HUES64 (cell line): ENCODE measurements at regions not wholly inside any gene's neighbourhood (a gene's known extent, or its start where the extent isn't known, plus 50 kb on each side); places are given as distances from the start of the nearest gene placed in this dataset.
A peak's percentile ranks its signal among the peaks of the same experiment; 100 is the strongest.
"Not testable (repeated sequence)": the region's sequence is repeated elsewhere in the genome, so short reads cannot be mapped to it uniquely, and the experiment has no call there.

Source experiments
- H3K27ac ChIP-seq: 2 replicates; pipeline ENCODE4 v1.7.0; 2013; ENCODE audit warnings: low read depth, low read length, inconsistent platforms
- H3K27me3 ChIP-seq: 2 replicates; pipeline ENCODE4 v1.6.1; 2013; ENCODE audit warnings: mild to moderate bottlenecking, low read length; ENCODE audit not compliant: insufficient read depth
- H3K36me3 ChIP-seq: 2 replicates; pipeline ENCODE4 v1.6.1; 2013; ENCODE audit warnings: mild to moderate bottlenecking, low read length; ENCODE audit not compliant: insufficient read depth
- H3K4me1 ChIP-seq: 2 replicates; pipeline ENCODE4 v1.6.1; 2013; ENCODE audit warnings: mild to moderate bottlenecking, low read length, moderate library complexity; ENCODE audit not compliant: insufficient read depth
- H3K4me3 ChIP-seq: 2 replicates; pipeline ENCODE4 v1.5.1; 2013; ENCODE audit warnings: mild to moderate bottlenecking, low read length, moderate library complexity
- H3K9ac ChIP-seq: 2 replicates; pipeline ENCODE4 v1.6.1; 2013; ENCODE audit warnings: mild to moderate bottlenecking, low read depth, low read length
- H3K9me3 ChIP-seq: 2 replicates; pipeline ENCODE4 v1.6.1; 2013; ENCODE audit warnings: low read depth, low read length; ENCODE audit not compliant: insufficient read depth
- WGBS: fragments of 150-250, 120-280 bp; methylation state at CpG from one replicate; pipeline ENCODE4 v1.1.7; 2013; ENCODE audit warnings: missing lambda C conversion rate; 5-methylcytosine and 5-hydroxymethylcytosine counted together

- Histone ChIP-seq H3K4me3 (no peak overlapping the region), H3K27me3 (no peaks in the 10 kb centered on the region), H3K9me3 (no peaks in the 10 kb centered on the region), H3K9ac (no peak overlapping the region), H3K27ac (no peak overlapping the region), H3K36me3 (no peaks in the 10 kb centered on the region), H3K4me1 (no peaks in the 10 kb centered on the region)
- WGBS: 90% methylated on average over 1 of the region's 2 CpGs
Measured at GRCh38 chr18:6525604-6526003, 110.9 kb upstream of the L3MBTL4 start.

- 88% methylated on average over 1 of the region's 1 CpG for WGBS
- Histone ChIP-seq H3K9me3 (peaks cover 7% of the 10 kb centered on the region), H3K4me1 (peaks cover 11% of the 10 kb centered on the region; the same call in 1 of the 2 replicates)
Measured at GRCh38 chr18:6537475-6537874, 122.8 kb upstream of the L3MBTL4 start.

GRCh38 chr18:6541131-6541679 lies 126.5 kb upstream of the L3MBTL4 start:
- not testable (repeated sequence) for H3K36me3 ChIP-seq, H3K27ac ChIP-seq, H3K27me3 ChIP-seq, H3K9ac ChIP-seq, H3K4me3 ChIP-seq, H3K9me3 ChIP-seq
- H3K4me1 ChIP-seq: peaks cover 11% of the 10 kb centered on the region; the same call in 1 of the 2 replicates
- WGBS: 60% methylated on average over 6 of the region's 6 CpGs

More at GRCh38 chr18:6537475-6537874, 122.8 kb upstream of the L3MBTL4 start:
- no peaks in the 10 kb centered on the region for H3K36me3 ChIP-seq
- H3K27me3 ChIP-seq: no peaks in the 10 kb centered on the region
- no peak overlapping the region for H3K27ac ChIP-seq
- no peak overlapping the region for H3K4me3 ChIP-seq
- no peak overlapping the region for H3K9ac ChIP-seq

GRCh38 chr18:6542296-6542695 lies 127.6 kb upstream of the L3MBTL4 start:
- H3K27me3 ChIP-seq: no peaks in the 10 kb centered on the region
- H3K9ac ChIP-seq: no peak overlapping the region
- no peaks in the 10 kb centered on the region for H3K36me3 ChIP-seq
- 88% methylated on average over 4 of the region's 5 CpGs for WGBS
- no peaks in the 10 kb centered on the region for H3K9me3 ChIP-seq
- no peak overlapping the region for H3K4me3 ChIP-seq
- peaks cover 11% of the 10 kb centered on the region; the same call in 1 of the 2 replicates for H3K4me1 ChIP-seq
- H3K27ac ChIP-seq: no peak overlapping the region

- Histone ChIP-seq H3K4me3 (no peak overlapping the region), H3K9me3 (no peaks in the 10 kb centered on the region), H3K27ac (no peak overlapping the region), H3K27me3 (no peaks in the 10 kb centered on the region), H3K4me1 (peaks cover 11% of the 10 kb centered on the region; the same call in 1 of the 2 replicates), H3K9ac (no peak overlapping the region), H3K36me3 (no peaks in the 10 kb centered on the region)
- 62% methylated on average over 7 of the region's 8 CpGs for WGBS
Measured at GRCh38 chr18:6543330-6543908, 128.7 kb upstream of the L3MBTL4 start.

GRCh38 chr18:6546229-6546628 lies 131.5 kb upstream of the L3MBTL4 start:
- Histone ChIP-seq H3K27me3 (no peaks in the 10 kb centered on the region), H3K9me3 (peaks cover 20% of the 10 kb centered on the region), H3K27ac (no peak overlapping the region), H3K36me3 (no peaks in the 10 kb centered on the region), H3K4me3 (no peak overlapping the region), H3K4me1 (no peaks in the 10 kb centered on the region; the same call in 1 of the 2 replicates), H3K9ac (no peak overlapping the region)
- 98% methylated on average over 4 of the region's 4 CpGs for WGBS

- WGBS: 88% methylated on average over 1 of the region's 1 CpG
Measured at GRCh38 chr18:6547476-6547875, 132.8 kb upstream of the L3MBTL4 start.

GRCh38 chr18:6553234-6553900 lies 138.7 kb upstream of the L3MBTL4 start:
- H3K9me3 ChIP-seq: peaks cover 22% of the 10 kb centered on the region
- no peak overlapping the region for H3K27ac ChIP-seq
- H3K4me3 ChIP-seq: no peak overlapping the region
- 93% methylated on average over 3 of the region's 3 CpGs for WGBS
- no peaks in the 10 kb centered on the region for H3K36me3 ChIP-seq
- no peaks in the 10 kb centered on the region for H3K27me3 ChIP-seq
- no peak overlapping the region for H3K9ac ChIP-seq
- peaks cover 24% of the 10 kb centered on the region for H3K4me1 ChIP-seq

More at GRCh38 chr18:6547476-6547875, 132.8 kb upstream of the L3MBTL4 start:
- Histone ChIP-seq H3K9ac (no peak overlapping the region), H3K4me3 (no peak overlapping the region), H3K9me3 (peaks cover 22% of the 10 kb centered on the region), H3K27ac (no peak overlapping the region), H3K4me1 (no peaks in the 10 kb centered on the region; the same call in 1 of the 2 replicates), H3K36me3 (no peaks in the 10 kb centered on the region), H3K27me3 (no peaks in the 10 kb centered on the region)

GRCh38 chr18:6557057-6557769 lies 142.5 kb upstream of the L3MBTL4 start:
- Histone ChIP-seq H3K9me3 (no peaks in the 10 kb centered on the region), H3K4me1 (peaks cover 28% of the 10 kb centered on the region), H3K9ac (peak overlapping the region; percentile 50; the same call in 1 of the 2 replicates), H3K27me3 (no peaks in the 10 kb centered on the region), H3K4me3 (peak overlapping the region; percentile 2; the same call in 1 of the 2 replicates), H3K36me3 (no peaks in the 10 kb centered on the region), H3K27ac (peak overlapping the region; percentile 73)
- 41% methylated on average over 18 of the region's 18 CpGs for WGBS

- 53% methylated on average over 8 of the region's 8 CpGs for WGBS
Measured at GRCh38 chr18:6557770-6558248, 143.1 kb upstream of the L3MBTL4 start.

More at GRCh38 chr18:6557770-6558248, 143.1 kb upstream of the L3MBTL4 start:
- no peaks in the 10 kb centered on the region for H3K9me3 ChIP-seq
- H3K9ac ChIP-seq: peak overlapping the region; percentile 50; the same call in 1 of the 2 replicates
- peak overlapping the region; percentile 2 for H3K4me3 ChIP-seq
- H3K27ac ChIP-seq: peak overlapping the region; percentile 73
- peaks cover 26% of the 10 kb centered on the region for H3K4me1 ChIP-seq
- no peaks in the 10 kb centered on the region for H3K27me3 ChIP-seq
- no peaks in the 10 kb centered on the region for H3K36me3 ChIP-seq
